Fibroblast of lung (primary cell): ENCODE measurements at regions not wholly inside any gene's neighbourhood (a gene's known extent, or its start where the extent isn't known, plus 50 kb on each side); places are given as distances from the start of the nearest gene placed in this dataset.

Source experiments
- CTCF ChIP-seq, 2 donors: IDR thresholded peaks in 1 of 2; conservative IDR thresholded peaks in 1 of 2; 1 replicate in 1 of 2; 2 replicates in 1 of 2; pipeline ENCODE4 v1.5.1; 2011 to 2012; ENCODE audit warnings: low read length in 2 of 2, control low read depth in 1 of 2, inconsistent platforms in 1 of 2, low read depth in 1 of 2, mild to moderate bottlenecking in 1 of 2
- EZH2 ChIP-seq: IDR thresholded peaks from 2 replicates; pipeline ENCODE4 v1.5.1; 2012; ENCODE audit warnings: low read length, control low read depth, mild to moderate bottlenecking; ENCODE audit errors: missing control alignments

GRCh38 chr5:82789095-82789494 lies 288.1 kb downstream of the TMEM167A start:
- TF ChIP-seq CTCF (conservative IDR thresholded peaks at IDR 0.05 in 1 of 2, IDR thresholded peaks at IDR 0.05 in 1 of 2; ENCODE audit: low read depth in 1 of 2, low read length in 2 of 2) = no peak
- TF ChIP-seq EZH2 = no peak
